HG03025 (cell line): ENCODE measurements at regions not wholly inside any gene's neighbourhood (a gene's known extent, or its start where the extent isn't known, plus 50 kb on each side); places are given as distances from the start of the nearest gene placed in this dataset.
"Not testable (repeated sequence)": the region's sequence is repeated elsewhere in the genome, so short reads cannot be mapped to it uniquely, and the experiment has no call there.

Experiments
- ATAC-seq: cut with Tn5 transposase; IDR thresholded peaks from one replicate; pipeline ENCODE4 v1.9.1; 2021; ENCODE audit warnings: mild to moderate bottlenecking, moderate library complexity; ENCODE audit not compliant: unreplicated experiment, low FRiP score

DNA sequence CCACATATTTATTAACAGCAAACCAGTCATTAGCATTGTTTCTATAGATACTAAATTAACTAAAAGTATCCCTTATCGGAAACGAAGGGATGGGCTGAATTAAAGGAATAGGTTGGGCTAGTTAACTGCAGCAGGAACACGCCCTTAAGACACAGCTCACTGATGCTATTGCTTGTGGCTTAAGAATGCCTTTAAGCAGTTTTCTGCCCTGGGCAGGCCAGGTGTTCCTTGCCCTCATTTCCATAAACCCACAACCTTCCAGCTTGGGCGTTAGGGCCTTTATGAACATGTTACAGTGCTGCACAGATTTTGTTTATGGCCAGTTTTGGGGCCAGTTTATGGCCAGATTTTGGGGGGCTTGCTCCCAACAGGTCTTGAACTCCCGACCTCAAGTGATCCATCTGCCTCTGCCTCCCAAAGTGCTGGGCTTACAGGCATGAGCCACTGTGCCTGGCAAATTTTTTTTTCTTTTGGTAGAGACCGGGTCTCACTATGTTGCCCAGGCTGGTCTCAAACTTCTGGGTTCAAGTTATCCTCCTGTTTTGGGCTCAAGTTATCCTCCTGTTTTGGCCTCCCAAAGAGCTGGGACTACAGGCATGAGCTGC, 90.1 kb upstream of the GRIN2A start:
- not testable (repeated sequence) for ATAC-seq

DNA sequence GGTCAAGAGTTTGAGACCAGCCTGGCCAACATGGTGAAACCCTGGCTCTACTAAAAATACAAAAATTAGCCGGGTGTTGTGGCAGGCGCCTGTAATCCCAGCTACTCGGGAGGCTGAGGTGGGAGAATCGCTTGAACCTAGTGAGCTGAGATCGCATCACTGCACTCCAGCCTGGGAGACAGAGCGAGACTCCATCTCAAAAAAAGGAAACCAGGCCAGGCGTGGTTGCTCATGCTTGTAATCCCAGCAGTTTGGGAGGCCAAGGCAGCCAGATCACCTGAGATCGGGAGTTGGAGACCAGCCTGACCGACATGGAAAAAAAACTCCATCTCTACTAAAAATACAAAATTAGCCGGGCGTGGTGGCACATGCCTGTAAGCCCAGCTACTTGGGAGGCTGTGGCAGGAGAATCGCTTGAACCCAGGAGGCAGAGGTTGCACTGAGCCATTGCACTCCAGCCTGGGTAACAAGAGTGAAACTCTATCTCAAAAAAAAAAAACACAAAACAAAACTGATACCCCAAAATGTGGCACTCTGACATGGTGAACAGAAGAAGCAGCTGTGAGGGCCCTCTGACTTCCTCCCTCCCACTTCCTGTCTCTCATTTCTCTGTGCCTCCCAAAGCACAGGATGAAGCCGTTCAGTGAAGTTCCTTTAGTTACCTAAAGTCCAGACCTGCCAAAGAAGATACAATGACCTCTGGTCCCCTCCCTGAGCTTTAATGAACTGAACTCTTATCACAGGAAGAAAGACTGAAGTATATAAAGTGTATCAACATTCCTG, 93.2 kb upstream of the GRIN2A start:
- not testable (repeated sequence) for ATAC-seq

DNA sequence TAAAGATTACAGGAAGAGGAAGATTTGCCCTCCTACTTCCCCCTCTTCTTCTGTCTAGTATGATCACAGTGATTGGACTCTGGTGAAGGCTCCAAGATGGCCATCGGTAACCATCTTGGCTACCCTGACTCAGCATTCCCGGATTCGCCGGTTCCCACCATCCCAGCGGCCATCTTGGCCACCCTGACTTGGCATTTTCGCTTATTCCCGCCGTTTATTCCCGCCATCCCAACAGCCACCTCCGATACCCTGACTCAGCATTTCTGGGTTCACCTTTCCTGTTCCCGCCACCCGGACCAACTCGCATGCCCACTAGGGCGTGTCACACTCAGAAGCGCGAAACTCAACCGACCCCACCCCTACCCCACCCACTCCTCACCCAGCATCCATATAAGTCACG, 95.4 kb upstream of the GRIN2A start:
- no peak for ATAC-seq

DNA sequence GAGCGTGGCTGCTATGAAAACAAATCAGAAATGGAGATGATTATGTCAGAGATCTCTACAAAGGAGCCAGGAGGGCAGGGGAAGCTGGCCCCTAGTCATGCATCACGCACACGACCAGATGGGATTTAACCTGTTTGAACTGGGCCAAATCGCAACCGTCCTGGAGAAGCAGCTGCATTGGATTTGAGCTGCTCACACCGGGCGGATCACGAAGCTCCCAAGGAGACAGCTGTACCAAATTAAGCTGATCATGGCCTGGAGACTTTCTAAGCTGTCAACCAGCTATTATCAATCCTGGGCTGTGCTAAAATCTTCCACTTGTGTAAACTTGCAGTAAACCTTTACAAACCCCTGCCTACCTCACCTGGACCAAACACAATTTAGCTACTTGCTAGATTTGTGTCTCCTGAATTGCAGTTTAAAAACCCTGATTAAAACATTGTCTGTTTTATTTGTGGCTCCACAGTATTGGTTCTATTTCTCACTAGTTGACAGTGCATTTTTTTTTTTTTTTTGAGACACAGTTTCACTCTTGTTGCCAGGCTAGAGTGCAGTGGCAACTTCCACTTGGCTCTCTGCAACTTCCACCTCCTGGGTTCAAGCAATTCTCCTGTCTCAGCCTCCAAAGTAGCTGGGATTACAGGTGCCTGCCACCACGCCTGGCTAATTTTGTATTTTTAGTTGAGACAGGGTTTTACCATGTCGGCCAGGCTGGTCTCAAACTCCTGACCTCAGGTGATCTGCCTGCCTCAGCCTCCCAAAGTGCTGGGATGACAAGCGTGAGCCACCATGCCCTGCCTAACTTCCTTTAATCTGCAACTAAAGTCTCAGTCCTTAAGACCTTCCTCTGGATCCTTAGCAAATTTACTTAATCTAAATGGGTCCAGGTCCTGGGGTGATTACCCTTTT, 98.3 kb upstream of the GRIN2A start:
- ATAC-seq: no peak

DNA sequence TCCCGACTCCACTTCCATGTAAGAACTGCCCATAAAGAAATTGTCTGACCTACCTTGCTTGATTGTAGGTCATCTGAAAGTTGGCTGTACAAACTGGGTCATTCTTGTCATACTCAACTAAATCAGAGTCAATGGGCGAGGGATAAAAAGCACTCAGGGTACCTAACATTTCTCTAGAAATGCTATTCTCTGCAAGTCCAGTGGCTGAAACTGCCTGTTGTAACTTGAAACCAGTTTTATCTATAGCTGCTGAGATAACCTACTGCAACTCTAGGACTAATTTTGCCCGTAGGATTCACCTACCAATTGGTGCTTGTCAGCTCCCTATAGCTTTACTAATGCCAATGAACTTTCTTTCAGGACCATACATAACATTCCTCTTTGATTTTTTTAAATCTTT, 100.1 kb upstream of the GRIN2A start:
- ATAC-seq: no peak

DNA sequence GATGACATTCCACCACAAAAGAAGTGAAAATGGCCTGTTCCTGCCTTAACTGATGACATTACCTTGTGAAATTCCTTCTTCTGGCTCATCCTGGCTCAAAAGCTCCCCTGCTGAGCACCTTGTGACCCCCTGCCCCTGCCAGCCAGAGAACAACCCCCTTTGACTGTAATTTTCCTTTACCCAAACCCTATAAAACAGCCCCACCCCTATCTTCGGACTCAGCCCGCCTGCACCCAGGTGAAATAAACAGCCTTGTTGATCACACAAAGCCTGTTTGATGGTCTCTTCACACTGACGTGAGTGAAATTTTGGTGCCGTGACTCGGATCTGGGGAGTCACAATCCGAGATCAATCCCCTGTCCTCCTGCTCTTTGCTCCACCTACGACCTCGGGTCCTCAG, 101.0 kb upstream of the GRIN2A start:
- not testable (repeated sequence) for ATAC-seq

DNA sequence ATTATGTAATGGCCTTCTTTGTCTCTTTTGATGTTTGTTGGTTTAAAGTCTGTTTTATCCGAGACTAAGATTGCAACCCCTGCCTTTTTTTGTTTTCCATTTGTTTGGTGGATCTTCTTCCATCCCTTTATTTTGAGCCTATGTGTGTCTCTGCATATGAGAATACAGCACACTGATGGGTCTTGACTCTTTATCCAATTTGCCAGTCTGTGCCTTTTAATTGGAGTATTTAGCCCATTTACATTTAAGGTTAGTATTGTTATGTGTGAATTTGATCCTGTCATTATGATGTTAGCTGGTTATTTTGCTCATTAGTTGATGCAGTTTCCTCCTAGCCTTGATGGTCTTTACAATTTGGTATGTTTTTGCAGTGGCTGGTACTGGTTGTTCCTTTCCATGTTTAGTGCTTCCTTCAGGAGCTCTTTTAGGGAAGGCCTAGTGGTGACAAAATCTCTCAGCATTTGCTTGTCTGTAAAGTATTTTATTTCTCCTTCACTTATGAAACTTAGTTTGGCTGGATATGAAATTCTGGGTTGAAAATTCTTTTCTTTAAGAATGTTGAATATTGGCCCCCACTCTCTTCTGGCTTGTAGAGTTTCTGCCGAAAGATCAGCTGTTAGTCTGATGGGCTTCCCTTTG, 95.3 kb upstream of the ATF7IP2 start:
- not testable (repeated sequence) for ATAC-seq

DNA sequence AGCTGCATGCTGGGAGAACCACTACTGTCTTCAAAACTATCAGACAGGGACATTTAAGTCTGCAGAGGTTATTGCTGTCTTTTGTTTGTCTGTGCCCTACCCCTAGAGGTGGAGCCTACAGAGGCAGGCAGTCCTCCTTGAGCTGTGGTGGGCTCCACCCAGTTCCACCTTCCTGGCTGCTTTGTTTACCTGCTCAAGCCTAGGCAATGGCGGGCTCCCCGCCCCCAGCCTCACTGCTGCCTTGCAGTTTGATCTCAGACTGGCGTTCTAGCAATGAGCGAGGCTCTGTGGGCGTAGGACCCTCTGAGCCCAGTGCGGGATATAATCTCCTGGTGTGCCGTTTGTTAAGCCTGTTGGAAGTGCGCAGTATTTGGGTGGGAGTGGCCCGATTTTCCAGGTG, 93.7 kb upstream of the ATF7IP2 start:
- not testable (repeated sequence) for ATAC-seq

DNA sequence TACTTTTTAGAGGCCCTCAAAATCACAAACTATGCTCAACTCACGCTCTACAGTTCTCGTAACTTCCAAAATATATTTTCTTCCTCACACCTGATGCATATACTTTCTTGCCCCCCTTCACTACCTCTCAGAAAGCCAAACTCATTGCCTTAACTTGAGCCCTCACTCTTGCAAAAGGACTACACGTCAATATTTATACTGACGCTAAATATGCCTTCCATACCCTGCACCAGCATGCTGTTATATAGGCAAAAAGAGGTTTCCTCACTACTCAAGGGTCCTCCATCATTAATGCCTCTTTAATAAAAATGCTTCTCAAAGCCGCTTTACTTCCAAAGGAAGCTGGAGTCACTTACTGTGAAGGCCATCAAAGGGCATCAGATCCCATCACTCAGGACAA, 92.9 kb upstream of the ATF7IP2 start:
- not testable (repeated sequence) for ATAC-seq

DNA sequence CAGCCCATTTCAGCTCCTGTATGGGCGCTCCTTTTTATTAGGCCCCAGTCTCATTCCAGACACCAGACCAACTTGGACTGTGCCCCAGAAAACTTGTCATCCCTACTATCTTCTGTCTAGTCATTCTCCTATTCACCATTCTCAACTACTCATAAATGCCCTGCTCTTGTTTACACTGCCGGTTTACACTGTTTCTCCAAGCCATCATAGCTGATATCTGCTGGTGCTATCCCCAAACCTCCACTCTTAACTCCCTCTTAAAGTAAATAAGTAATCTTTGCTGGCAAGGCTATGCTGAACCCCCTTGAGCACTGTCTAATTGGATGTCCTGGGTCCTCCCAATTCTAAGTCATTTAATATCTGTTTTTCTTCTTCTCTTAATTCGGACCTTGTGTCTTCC, 91.7 kb upstream of the ATF7IP2 start:
- not testable (repeated sequence) for ATAC-seq

DNA sequence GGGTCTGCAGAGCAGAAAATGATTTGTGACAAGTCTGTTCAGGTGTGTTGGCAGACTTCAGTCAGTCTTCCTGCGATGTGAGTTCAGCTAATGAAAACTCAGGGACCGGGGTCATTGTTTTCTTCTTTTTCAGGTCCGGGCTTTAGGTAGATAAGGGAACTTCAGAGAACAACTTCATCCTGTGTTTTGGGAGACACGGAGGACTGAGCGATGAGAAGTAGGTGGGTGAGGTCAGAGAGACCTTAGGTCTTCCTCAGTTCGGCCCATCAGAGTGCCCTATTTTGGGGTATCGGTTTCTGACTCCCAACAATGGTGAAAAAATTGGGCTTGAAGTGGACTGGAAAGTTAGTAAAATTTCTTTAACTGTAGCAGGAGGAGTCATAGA, 88.9 kb upstream of the ATF7IP2 start:
- ATAC-seq: peak; percentile 35

DNA sequence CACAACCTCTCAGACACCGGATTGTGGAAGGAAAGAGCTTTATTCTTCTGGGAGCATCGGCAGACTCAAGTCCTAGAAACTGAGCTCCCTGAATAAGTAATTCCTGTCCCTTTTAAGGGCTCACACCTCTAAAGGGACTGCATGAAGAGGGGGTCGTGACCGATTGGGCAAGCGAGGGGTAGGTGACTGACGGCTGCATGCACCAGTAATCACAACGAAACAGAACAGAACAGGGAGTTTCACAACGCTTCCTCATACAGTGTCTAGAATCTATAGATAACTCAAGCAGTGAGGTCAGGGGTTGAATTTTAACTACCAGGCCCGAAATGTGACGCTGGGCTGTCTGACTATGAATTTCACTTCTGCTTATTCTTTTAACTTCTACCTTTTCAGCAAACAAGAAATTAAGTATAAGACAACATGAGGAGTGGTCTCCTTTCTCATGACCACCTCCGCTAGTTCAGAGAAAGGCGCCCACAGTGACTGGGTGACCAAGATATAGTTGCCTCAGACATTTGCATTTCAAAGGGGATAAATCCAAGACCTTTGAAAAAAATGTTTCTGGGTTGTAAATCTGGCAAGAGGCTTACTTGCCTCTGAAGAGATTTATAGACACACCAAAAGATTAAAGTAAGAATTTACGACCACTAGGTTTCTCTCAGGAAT, 88.4 kb upstream of the ATF7IP2 start:
- peak; percentile 95 for ATAC-seq

DNA sequence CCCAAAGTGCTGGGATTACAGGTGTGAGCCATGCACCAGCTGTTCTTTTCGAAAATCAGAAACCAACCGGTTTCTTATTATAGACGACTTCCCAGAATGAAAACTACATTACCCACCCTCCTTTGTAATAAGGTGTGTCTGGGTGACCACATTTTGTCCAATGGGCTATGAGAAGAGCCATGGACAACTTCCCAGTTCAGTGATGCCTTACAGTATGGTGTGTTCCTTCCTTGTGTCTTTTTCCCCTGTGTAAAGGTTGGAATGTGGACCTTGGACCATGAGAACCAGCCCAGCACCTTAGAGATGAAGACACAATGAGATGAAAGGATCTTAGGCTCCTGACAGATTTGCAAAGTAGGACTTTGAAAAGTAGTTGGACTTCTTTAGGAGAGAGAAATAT, 85.0 kb upstream of the ATF7IP2 start:
- no peak for ATAC-seq

DNA sequence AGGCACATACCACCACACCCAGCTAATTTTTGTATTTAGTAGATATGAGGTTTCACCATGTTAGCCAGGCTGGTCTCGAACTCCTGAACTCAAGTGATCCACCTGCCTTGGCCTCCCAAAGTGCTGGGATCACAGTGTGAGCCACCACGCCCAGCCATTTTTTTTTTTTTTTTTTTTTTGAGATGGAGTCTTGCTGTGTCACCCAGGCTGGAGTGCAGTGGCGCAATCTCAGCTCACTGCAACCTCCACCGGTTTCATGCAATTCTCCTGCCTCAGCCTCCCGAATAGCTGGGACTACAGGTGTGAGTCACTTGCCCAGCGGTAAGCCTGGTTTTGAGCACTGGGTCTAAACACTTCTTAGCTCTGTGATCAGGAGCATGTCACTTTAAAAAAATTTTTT, 84.3 kb upstream of the ATF7IP2 start:
- ATAC-seq: not testable (repeated sequence)

DNA sequence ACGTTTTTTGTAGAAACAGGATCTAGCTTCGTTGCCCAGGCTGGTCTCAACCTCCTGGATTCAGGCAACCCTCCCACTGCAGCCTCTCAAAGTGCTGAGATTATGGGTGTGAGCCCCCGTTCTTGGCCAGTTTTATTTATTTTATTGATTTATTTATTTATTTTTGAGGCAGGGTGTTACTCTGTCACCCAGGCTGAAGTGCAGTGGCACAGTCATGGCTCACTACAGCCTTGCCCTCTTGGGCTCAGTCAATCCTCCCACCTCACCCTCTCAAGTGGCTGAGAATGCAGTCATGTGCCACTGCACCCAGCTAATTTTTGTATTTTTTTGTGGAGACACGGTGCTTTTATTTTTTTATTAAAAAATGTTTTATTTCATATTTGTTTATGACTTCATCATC, 79.9 kb upstream of the ATF7IP2 start:
- ATAC-seq: no peak

DNA sequence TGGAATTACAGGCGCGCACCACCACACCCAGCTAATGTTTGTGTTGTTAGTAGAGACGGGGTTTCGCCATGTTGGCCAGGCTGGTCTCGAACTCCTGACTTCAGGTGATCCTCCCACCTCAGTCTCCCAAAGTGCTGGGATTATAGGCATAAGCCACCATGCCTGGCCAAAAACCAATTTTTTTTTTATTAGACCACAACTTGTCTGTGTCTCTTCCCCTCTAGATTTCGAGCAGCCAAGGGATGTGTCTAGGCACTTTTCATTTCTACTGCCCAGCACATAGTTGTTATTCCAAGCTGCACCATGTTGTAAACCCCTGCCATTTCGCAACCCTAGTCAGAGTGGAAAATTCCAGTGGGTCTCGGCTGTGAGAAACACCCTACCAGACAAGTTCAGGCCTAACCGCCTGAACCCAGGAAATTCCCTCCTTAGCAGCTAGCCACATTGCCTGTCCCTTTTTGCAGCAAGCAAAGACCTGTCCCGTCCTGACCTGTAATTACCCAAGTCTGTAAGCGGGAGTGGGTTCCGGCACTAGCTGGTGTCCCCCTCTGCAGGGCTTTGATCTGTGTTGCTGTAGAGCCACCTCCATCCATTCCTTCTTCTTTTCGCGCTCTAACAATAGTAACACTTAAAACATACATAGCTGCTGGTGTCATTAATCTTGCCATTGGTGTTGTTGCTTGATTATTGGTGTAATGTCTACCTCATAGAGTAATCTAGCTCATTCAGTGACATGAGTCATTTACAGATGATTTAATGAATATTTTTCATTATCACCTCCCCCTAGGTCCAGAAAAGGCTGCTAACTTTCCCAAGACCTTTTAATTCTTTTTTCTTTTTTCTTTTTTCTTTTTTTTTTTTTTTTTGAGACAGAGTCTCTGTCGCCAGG, 77.3 kb upstream of the ATF7IP2 start:
- ATAC-seq: no peak

DNA sequence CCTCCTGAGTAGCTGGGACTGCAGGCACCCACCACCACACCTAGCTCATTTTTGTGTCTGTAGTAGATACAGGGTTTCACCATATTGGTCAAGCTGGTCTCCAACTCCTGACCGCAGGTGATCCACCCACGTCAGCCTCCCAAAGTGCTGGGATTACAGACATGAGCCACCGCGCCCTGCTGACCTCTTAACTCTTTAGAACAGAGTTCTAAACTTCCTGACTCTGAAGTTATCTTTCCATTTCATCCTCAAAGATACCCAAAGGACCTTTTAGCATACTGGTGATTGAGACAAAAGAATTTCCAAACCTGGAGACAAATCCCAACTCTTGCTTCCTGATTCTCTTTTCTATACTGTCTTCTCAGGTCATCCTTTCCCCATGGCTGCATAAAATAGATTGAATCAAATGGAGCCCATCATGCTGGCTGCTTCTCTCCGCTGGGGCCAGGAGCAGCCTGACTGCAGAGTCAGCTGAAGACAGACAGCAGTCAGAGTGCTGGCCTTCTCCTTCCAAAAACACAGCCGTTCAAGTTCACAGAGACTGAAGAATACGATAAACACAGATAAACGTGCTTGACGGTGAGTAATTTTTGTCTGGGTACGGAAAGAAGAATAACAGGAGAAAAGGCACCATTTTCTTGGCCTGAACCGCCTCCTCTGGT, 76.5 kb upstream of the ATF7IP2 start:
- no peak for ATAC-seq

DNA sequence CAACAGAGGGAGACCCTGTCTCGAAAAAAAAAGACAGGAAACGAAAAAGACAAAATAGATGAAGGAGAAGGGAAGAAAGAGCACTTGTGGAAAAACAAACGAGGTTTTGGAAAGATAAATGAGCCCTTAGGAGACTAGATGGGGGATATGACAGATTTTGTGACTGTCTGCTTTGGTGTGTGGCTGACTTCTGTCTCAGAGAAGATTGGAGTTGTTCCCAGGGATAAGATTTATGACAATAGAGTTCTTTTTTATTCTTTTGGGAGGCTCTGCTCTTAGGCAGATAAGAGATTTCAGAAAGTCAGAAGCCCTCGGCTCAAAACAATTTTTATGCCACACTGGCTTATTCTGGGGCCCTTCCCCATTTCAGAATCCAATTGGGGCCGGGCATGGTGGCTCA, 73.9 kb upstream of the ATF7IP2 start:
- no peak for ATAC-seq
